ENCODE measurements at regions not wholly inside any gene's neighbourhood (a gene's known extent, or its start where the extent isn't known, plus 50 kb on each side); places are given as distances from the start of the nearest gene placed in this dataset.
"Not testable (repeated sequence)": the region's sequence is repeated elsewhere in the genome, so short reads cannot be mapped to it uniquely, and the experiment has no call there.

DNA sequence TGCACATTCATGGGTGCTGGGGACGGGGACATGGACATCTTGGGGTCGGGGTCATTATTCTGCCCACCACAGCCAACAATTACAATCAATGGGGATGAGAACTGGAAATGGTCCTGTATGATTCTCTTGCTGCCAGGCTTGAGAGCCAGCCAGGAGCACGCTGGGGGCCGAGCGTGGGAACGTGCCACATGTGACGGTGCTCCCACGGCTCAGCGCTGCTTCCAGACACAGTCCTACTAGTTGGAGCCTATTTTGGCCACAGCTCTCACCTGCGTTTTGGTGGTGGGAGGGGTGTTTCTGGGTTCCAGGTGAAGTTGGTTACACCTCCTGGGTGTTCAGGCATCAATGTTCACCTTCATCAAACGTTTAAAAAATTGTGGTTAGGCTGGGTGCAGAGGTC lies 3980.3 kb upstream of the TPTE start:
- TF ChIP-seq POLR2AphosphoS5 (IDR thresholded peaks at IDR 0.05; ENCODE audit: borderline replicate concordance, low read depth, low read length); EZH2 (IDR thresholded peaks at IDR 0.05); FOXP2 (optimal IDR thresholded peaks at IDR 0.05; ENCODE audit: control extremely low read depth, extremely low read length, insufficient read depth): not testable (repeated sequence)

All from SK-N-MC (cell line).